ENCODE measurements at regions not wholly inside any gene's neighbourhood (a gene's known extent, or its start where the extent isn't known, plus 50 kb on each side); places are given as distances from the start of the nearest gene placed in this dataset.

- no peak overlapping the region for H3K4me3 ChIP-seq (ENCODE audit: low read length)
- no peak for DNase-seq (ENCODE audit: low read depth)
- no peak for TF ChIP-seq CTCF (IDR thresholded peaks at IDR 0.05; ENCODE audit: insufficient read depth, low read depth, low read length, missing control alignments)
These were observed 55.3 kb upstream of the AK4 start for GRCh38 chr1:65092691-65093090.

- DNase-seq (ENCODE audit: low read depth): no peak
- no peak overlapping the region for H3K4me3 ChIP-seq (ENCODE audit: low read length)
- no peak for TF ChIP-seq CTCF (IDR thresholded peaks at IDR 0.05; ENCODE audit: insufficient read depth, low read depth, low read length, missing control alignments)
These were observed 50.9 kb upstream of the AK4 start for GRCh38 chr1:65097076-65097475.

Data from epithelial cell of esophagus (primary cell).